Liver (tissue), 3 donors: ENCODE measurements at regions not wholly inside any gene's neighbourhood (a gene's known extent, or its start where the extent isn't known, plus 50 kb on each side); places are given as distances from the start of the nearest gene placed in this dataset.
"Not testable (repeated sequence)": the region's sequence is repeated elsewhere in the genome, so short reads cannot be mapped to it uniquely, and the experiment has no call there.

Experiments
- CTCF ChIP-seq: fragments of 150-350 bp; IDR thresholded peaks from 2 replicates; pipeline ENCODE4 v1.5.1; 2017; ENCODE audit warnings: improper control_type of control experiment, low read depth, low read length; ENCODE audit not compliant: missing input control
- RAD21 ChIP-seq, 2 donors: IDR thresholded peaks; 2 replicates each; pipeline ENCODE4 v1.6.1; 2016; ENCODE audit warnings: antibody characterized with exemption in 2 of 2, mild to moderate bottlenecking in 2 of 2
- TAF1 ChIP-seq: conservative IDR thresholded peaks from 2 replicates; pipeline ENCODE4 v1.6.1; 2016; ENCODE audit warnings: antibody characterized with exemption, mild to moderate bottlenecking
- TF ChIP-seq, protein P1 (sequence below): IDR thresholded peaks from 2 replicates; pipeline ENCODE4 v1.6.1; 2016; ENCODE audit warnings: antibody characterized with exemption, mild to moderate bottlenecking
- TF ChIP-seq, protein P2 (sequence below): IDR thresholded peaks from 2 replicates; pipeline ENCODE4 v1.6.1; 2016; ENCODE audit warnings: antibody characterized with exemption
- donor health status: healthy.
- donor health status: healthy.

DNA sequence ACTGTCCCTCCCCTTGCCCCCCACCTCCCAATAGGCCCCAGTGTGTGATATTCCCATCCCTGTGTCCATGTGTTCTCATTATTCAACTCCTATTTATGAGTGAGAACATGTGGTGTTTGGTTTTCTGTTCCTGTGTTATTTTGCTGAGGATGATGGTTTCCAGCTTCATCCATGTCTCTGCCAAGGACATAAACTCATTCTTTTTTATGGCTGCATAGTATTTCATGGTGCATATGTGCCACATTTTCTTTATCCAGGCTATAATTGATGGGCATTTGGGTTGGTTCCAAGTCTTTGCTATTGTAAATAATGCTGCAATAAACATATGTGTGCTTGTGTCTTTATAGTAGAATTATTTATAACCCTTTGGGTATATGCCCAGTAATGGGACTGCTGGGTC, 233.5 kb upstream of the MAF start:
- TF ChIP-seq CTCF; RAD21 (IDR thresholded peaks at IDR 0.05); TAF1: not testable (repeated sequence)
- TF ChIP-seq, protein P1, sequence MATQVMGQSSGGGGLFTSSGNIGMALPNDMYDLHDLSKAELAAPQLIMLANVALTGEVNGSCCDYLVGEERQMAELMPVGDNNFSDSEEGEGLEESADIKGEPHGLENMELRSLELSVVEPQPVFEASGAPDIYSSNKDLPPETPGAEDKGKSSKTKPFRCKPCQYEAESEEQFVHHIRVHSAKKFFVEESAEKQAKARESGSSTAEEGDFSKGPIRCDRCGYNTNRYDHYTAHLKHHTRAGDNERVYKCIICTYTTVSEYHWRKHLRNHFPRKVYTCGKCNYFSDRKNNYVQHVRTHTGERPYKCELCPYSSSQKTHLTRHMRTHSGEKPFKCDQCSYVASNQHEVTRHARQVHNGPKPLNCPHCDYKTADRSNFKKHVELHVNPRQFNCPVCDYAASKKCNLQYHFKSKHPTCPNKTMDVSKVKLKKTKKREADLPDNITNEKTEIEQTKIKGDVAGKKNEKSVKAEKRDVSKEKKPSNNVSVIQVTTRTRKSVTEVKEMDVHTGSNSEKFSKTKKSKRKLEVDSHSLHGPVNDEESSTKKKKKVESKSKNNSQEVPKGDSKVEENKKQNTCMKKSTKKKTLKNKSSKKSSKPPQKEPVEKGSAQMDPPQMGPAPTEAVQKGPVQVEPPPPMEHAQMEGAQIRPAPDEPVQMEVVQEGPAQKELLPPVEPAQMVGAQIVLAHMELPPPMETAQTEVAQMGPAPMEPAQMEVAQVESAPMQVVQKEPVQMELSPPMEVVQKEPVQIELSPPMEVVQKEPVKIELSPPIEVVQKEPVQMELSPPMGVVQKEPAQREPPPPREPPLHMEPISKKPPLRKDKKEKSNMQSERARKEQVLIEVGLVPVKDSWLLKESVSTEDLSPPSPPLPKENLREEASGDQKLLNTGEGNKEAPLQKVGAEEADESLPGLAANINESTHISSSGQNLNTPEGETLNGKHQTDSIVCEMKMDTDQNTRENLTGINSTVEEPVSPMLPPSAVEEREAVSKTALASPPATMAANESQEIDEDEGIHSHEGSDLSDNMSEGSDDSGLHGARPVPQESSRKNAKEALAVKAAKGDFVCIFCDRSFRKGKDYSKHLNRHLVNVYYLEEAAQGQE = not testable (repeated sequence)
- TF ChIP-seq, protein P2, sequence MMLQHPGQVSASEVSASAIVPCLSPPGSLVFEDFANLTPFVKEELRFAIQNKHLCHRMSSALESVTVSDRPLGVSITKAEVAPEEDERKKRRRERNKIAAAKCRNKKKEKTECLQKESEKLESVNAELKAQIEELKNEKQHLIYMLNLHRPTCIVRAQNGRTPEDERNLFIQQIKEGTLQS = not testable (repeated sequence)
